ENCODE measurements at regions not wholly inside any gene's neighbourhood (a gene's known extent, or its start where the extent isn't known, plus 50 kb on each side); places are given as distances from the start of the nearest gene placed in this dataset.

GRCh38 chr9:79208791-79209396 is 362.9 kb upstream of the TLE4 start:
- Histone ChIP-seq H3K9me3 (ENCODE audit: control insufficient read depth, insufficient read depth, low read length) (no peaks in the 10 kb centered on the region), H3K27me3 (ENCODE audit: control insufficient read depth, insufficient read depth, low read length) (no peaks in the 10 kb centered on the region), H3K4me3 (ENCODE audit: low read depth, low read length) (no peak overlapping the region), H3K27ac (ENCODE audit: low read depth, low read length) (no peak overlapping the region)
- CTCF ChIA-PET = no interaction called here
- POLR2A ChIA-PET = no interaction called here
- DNase-seq (ENCODE audit: low read depth, low spot score) = no peak
- no peak for TF ChIP-seq CTCF (IDR thresholded peaks at IDR 0.05; ENCODE audit: low read depth, low read length)

- POLR2A ChIA-PET = no interaction called here
- TF ChIP-seq CTCF (IDR thresholded peaks at IDR 0.05; ENCODE audit: low read depth, low read length) = no peak
- no peak overlapping the region for H3K27ac ChIP-seq (ENCODE audit: low read depth, low read length)
- H3K9me3 ChIP-seq (ENCODE audit: control insufficient read depth, insufficient read depth, low read length) = no peaks in the 10 kb centered on the region
- CTCF ChIA-PET = interaction anchor here (0.9 kb wide), 1 partner anchor 9 kb away, joined by 4 read pairs; no protein-coding TSS in a partner anchor
- no peaks in the 10 kb centered on the region for H3K27me3 ChIP-seq (ENCODE audit: control insufficient read depth, insufficient read depth, low read length)
- no peak overlapping the region for H3K4me3 ChIP-seq (ENCODE audit: low read depth, low read length)
- DNase-seq (ENCODE audit: low read depth, low spot score) = no peak
These were observed 361.1 kb upstream of the TLE4 start for GRCh38 chr9:79210541-79211243.

- no peak for DNase-seq (ENCODE audit: low read depth, low spot score)
- no peak overlapping the region for H3K4me3 ChIP-seq (ENCODE audit: low read depth, low read length)
- no peaks in the 10 kb centered on the region for H3K9me3 ChIP-seq (ENCODE audit: control insufficient read depth, insufficient read depth, low read length)
- TF ChIP-seq CTCF (IDR thresholded peaks at IDR 0.05; ENCODE audit: low read depth, low read length) = no peak
- ChIA-PET CTCF (no interaction called here), POLR2A (no interaction called here)
- H3K27me3 ChIP-seq (ENCODE audit: control insufficient read depth, insufficient read depth, low read length) = no peaks in the 10 kb centered on the region
- no peak overlapping the region for H3K27ac ChIP-seq (ENCODE audit: low read depth, low read length)
These were observed 358.2 kb upstream of the TLE4 start for GRCh38 chr9:79213417-79214125.

- H3K27ac ChIP-seq (ENCODE audit: low read depth, low read length) = no peak overlapping the region
- CTCF ChIA-PET = interaction anchor here (0.5 kb wide), 1 partner anchor 433 kb away, joined by 4 read pairs; no protein-coding TSS in a partner anchor
- H3K27me3 ChIP-seq (ENCODE audit: control insufficient read depth, insufficient read depth, low read length) = no peaks in the 10 kb centered on the region
- H3K9me3 ChIP-seq (ENCODE audit: control insufficient read depth, insufficient read depth, low read length) = no peaks in the 10 kb centered on the region
- no peak for TF ChIP-seq CTCF (IDR thresholded peaks at IDR 0.05; ENCODE audit: low read depth, low read length)
- POLR2A ChIA-PET = interaction anchor here (0.5 kb wide), 1 partner anchor 356 kb away, joined by 3 read pairs; the partner anchor contains the start of gene TLE4
- no peak overlapping the region for H3K4me3 ChIP-seq (ENCODE audit: low read depth, low read length)
- no peak for DNase-seq (ENCODE audit: low read depth, low spot score)
These were observed 355.9 kb upstream of the TLE4 start for GRCh38 chr9:79215821-79216220.

- CTCF ChIA-PET = interaction anchor here (0.7 kb wide), 1 partner anchor 91 kb away, joined by 3 read pairs; no protein-coding TSS in a partner anchor
- Histone ChIP-seq H3K9me3 (ENCODE audit: control insufficient read depth, insufficient read depth, low read length) (no peaks in the 10 kb centered on the region), H3K27ac (ENCODE audit: low read depth, low read length) (no peak overlapping the region), H3K4me3 (ENCODE audit: low read depth, low read length) (no peak overlapping the region), H3K27me3 (ENCODE audit: control insufficient read depth, insufficient read depth, low read length) (no peaks in the 10 kb centered on the region)
- no peak for TF ChIP-seq CTCF (IDR thresholded peaks at IDR 0.05; ENCODE audit: low read depth, low read length)
- DNase-seq (ENCODE audit: low read depth, low spot score) = no peak
- POLR2A ChIA-PET = no interaction called here
These were observed 351.5 kb upstream of the TLE4 start for GRCh38 chr9:79220251-79220650.
